OCI-LY3 (cell line): ENCODE measurements at regions not wholly inside any gene's neighbourhood (a gene's known extent, or its start where the extent isn't known, plus 50 kb on each side); places are given as distances from the start of the nearest gene placed in this dataset.

Experiments
- CTCF ChIP-seq: fragments of 200-600, 300-600 bp; sonication (generic); IDR thresholded peaks from 2 replicates; pipeline ENCODE4 v1.5.1; 2014; ENCODE audit warnings: antibody characterized with exemption, low read length, low read depth
- EZH2phosphoT487 ChIP-seq: fragments of 200-600 bp; shearing (Covaris generic); IDR thresholded peaks from 2 replicates; pipeline ENCODE4 v1.6.1; 2018; ENCODE audit warnings: antibody characterized with exemption, mixed run types, low read depth

DNA sequence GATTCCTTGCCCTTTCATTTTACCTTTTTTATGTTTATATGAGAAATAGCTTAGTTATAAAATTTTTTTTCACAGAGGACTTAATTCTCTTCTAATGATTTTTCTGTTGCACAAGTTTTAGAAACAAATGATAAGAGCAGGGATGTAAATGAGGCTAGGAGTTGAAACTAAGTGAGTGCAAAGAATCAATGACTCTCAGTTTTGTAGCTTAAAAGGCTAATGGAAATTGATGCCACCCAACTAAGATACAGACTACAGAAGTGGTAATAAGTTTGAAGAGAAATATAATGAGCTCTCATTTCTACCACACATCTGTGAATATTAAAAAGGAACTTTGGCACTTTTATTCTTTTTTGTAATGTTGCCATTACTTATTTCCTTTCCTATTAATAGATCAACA lies 105.1 kb downstream of the LURAP1L start:
- TF ChIP-seq CTCF: no peak
- TF ChIP-seq EZH2phosphoT487: no peak
